Trophoblast cell (in vitro differentiated cells and primary cell): ENCODE measurements at regions not wholly inside any gene's neighbourhood (a gene's known extent, or its start where the extent isn't known, plus 50 kb on each side); places are given as distances from the start of the nearest gene placed in this dataset.

Experiments used
- DNase-seq, 2 donors: peaks; one replicate each; pipeline ENCODE4 v3.0.0-alpha.2; 2016
- H2AFZ ChIP-seq: 2 replicates; pipeline ENCODE4 v1.6.1; 2013; ENCODE audit warnings: low read length, moderate library complexity, mild to moderate bottlenecking; ENCODE audit not compliant: insufficient read depth, poor library complexity
- H2AK5ac ChIP-seq: 2 replicates; pipeline ENCODE4 v1.6.1; 2013; ENCODE audit warnings: mild to moderate bottlenecking, low read length
- H2BK120ac ChIP-seq: 2 replicates; pipeline ENCODE4 v1.6.1; 2013; ENCODE audit warnings: low read length, mild to moderate bottlenecking, moderate library complexity; ENCODE audit not compliant: insufficient read depth, poor library complexity
- H2BK12ac ChIP-seq: 2 replicates; pipeline ENCODE4 v1.6.1; 2013; ENCODE audit warnings: mild to moderate bottlenecking, low read length, moderate library complexity
- H2BK5ac ChIP-seq: 2 replicates; pipeline ENCODE4 v1.6.1; 2013; ENCODE audit warnings: low read length, low read depth, moderate library complexity, mild to moderate bottlenecking; ENCODE audit not compliant: poor library complexity
- H3K14ac ChIP-seq: 2 replicates; pipeline ENCODE4 v1.6.1; 2013; ENCODE audit warnings: mild to moderate bottlenecking, low read length
- H3K18ac ChIP-seq: 2 replicates; pipeline ENCODE4 v1.6.1; 2013; ENCODE audit warnings: mild to moderate bottlenecking, low read length
- H3K23ac ChIP-seq: 2 replicates; pipeline ENCODE4 v1.6.1; 2013; ENCODE audit warnings: low read length
- H3K27ac ChIP-seq: 2 replicates; pipeline ENCODE4 v1.5.1; 2013; ENCODE audit warnings: low read depth, mild to moderate bottlenecking, inconsistent platforms, low read length, moderate library complexity
- H3K27me3 ChIP-seq: 2 replicates; pipeline ENCODE4 v1.6.1; 2013; ENCODE audit warnings: inconsistent platforms, mild to moderate bottlenecking, low read length, moderate library complexity; ENCODE audit not compliant: insufficient read depth
- H3K36me3 ChIP-seq, 2 experiments: 1 replicate in 1 of 2; 2 replicates in 1 of 2; pipeline ENCODE4 v1.6.1; 2013; ENCODE audit warnings: low read length in 2 of 2, mild to moderate bottlenecking in 2 of 2, moderate library complexity in 1 of 2; ENCODE audit not compliant: insufficient read depth in 2 of 2, control insufficient read depth in 1 of 2
- H3K4ac ChIP-seq: 2 replicates; pipeline ENCODE4 v1.6.1; 2013; ENCODE audit warnings: low read depth, mild to moderate bottlenecking, low read length, moderate library complexity
- H3K4me1 ChIP-seq, 2 experiments: 1 replicate in 1 of 2; 2 replicates in 1 of 2; pipeline ENCODE4 v1.6.1; 2013; ENCODE audit warnings: low read length in 2 of 2, mild to moderate bottlenecking in 2 of 2, moderate library complexity in 1 of 2; ENCODE audit not compliant: insufficient read depth in 2 of 2, control insufficient read depth in 1 of 2
- H3K4me2 ChIP-seq: 2 replicates; pipeline ENCODE4 v1.6.1; 2013; ENCODE audit warnings: inconsistent platforms, mild to moderate bottlenecking, low read length, moderate library complexity
- H3K4me3 ChIP-seq: 2 replicates; pipeline ENCODE4 v1.5.1; 2013; ENCODE audit warnings: mild to moderate bottlenecking, low read depth, low read length, inconsistent platforms
- H3K79me1 ChIP-seq: one replicate; pipeline ENCODE4 v1.6.1; 2013; ENCODE audit warnings: low read length
- H3K79me2 ChIP-seq: 2 replicates; pipeline ENCODE4 v1.6.1; 2013; ENCODE audit warnings: low read length, mild to moderate bottlenecking; ENCODE audit not compliant: control insufficient read depth, insufficient read depth, poor library complexity
- H3K9ac ChIP-seq: 2 replicates; pipeline ENCODE4 v1.6.1; 2013; ENCODE audit warnings: mild to moderate bottlenecking, low read length
- H3K9me3 ChIP-seq: 2 replicates; pipeline ENCODE4 v1.6.1; 2013; ENCODE audit warnings: low read depth, mild to moderate bottlenecking, control low read depth, inconsistent platforms, low read length; ENCODE audit not compliant: insufficient read depth
- H4K12ac ChIP-seq: 2 replicates; pipeline ENCODE4 v1.6.1; 2013; ENCODE audit warnings: low read depth, mild to moderate bottlenecking, low read length, moderate library complexity
- H4K8ac ChIP-seq: 2 replicates; pipeline ENCODE4 v1.6.1; 2013; ENCODE audit warnings: low read depth, mild to moderate bottlenecking, low read length, moderate library complexity
- H4K91ac ChIP-seq: one replicate; pipeline ENCODE4 v1.6.1; 2013; ENCODE audit warnings: low read depth, mild to moderate bottlenecking, low read length, moderate library complexity
- WGBS: extraction: QIAGEN DNeasy Blood & Tissue Kit; methylation state at CpG from one replicate; pipeline ENCODE4 v1.1.7; 2013; ENCODE audit warnings: missing lambda C conversion rate; ENCODE audit not compliant: insufficient read length, insufficient coverage; ENCODE audit errors: extremely low coverage; 5-methylcytosine and 5-hydroxymethylcytosine counted together

- Histone ChIP-seq H3K4me2 (no peak overlapping the region), H3K18ac (no peak overlapping the region), H2BK5ac (no peak overlapping the region), H3K27me3 (no peaks in the 10 kb centered on the region), H4K12ac (no peak overlapping the region), H2BK120ac (no peak overlapping the region), H3K36me3 (no peaks in the 10 kb centered on the region), H2BK12ac (no peak overlapping the region), H3K9me3 (no peaks in the 10 kb centered on the region), H4K8ac (no peak overlapping the region), H3K9ac (no peak overlapping the region), H3K4ac (no peak overlapping the region), H3K14ac (no peak overlapping the region), H2AK5ac (no peak overlapping the region), H3K79me1 (no peaks in the 10 kb centered on the region), H3K4me1 (no peaks in the 10 kb centered on the region), H2AFZ (no peak overlapping the region), H4K91ac (no peak overlapping the region), H3K79me2 (no peaks in the 10 kb centered on the region), H3K27ac (no peak overlapping the region), H3K23ac (no peak overlapping the region), H3K4me3 (no peak overlapping the region)
- DNase-seq = no peak
- no CpG with 5 or more reads among the region's 5 CpGs for WGBS
Observed at GRCh38 chr6:147105786-147106185, 98.4 kb upstream of the STXBP5 start.

GRCh38 chr6:147106759-147107401, 97.3 kb upstream of the STXBP5 start:
- Histone ChIP-seq H3K9ac (no peak overlapping the region), H2BK120ac (no peak overlapping the region), H4K91ac (no peak overlapping the region), H3K4ac (no peak overlapping the region), H3K79me2 (no peaks in the 10 kb centered on the region), H2AK5ac (no peak overlapping the region), H3K27me3 (no peaks in the 10 kb centered on the region), H3K18ac (no peak overlapping the region), H3K4me1 (no peaks in the 10 kb centered on the region), H4K8ac (no peak overlapping the region), H2BK12ac (no peak overlapping the region), H3K4me2 (no peak overlapping the region), H3K4me3 (no peak overlapping the region), H3K36me3 (no peaks in the 10 kb centered on the region), H3K9me3 (no peaks in the 10 kb centered on the region), H3K14ac (no peak overlapping the region), H2BK5ac (no peak overlapping the region), H3K79me1 (no peaks in the 10 kb centered on the region), H3K27ac (no peak overlapping the region), H4K12ac (no peak overlapping the region), H2AFZ (no peak overlapping the region), H3K23ac (no peak overlapping the region)
- WGBS = no CpG with 5 or more reads among the region's 7 CpGs
- DNase-seq = peak in 1 of 2 donors; percentile 11

GRCh38 chr6:147108259-147108910, 95.8 kb upstream of the STXBP5 start:
- no peak for DNase-seq
- H3K4me3 ChIP-seq = no peak overlapping the region
- no peaks in the 10 kb centered on the region for H3K27me3 ChIP-seq
- no peak overlapping the region for H2BK12ac ChIP-seq
- no peak overlapping the region for H3K14ac ChIP-seq
- no peaks in the 10 kb centered on the region for H3K79me2 ChIP-seq
- H3K23ac ChIP-seq = no peak overlapping the region
- H4K12ac ChIP-seq = no peak overlapping the region
- H3K4me2 ChIP-seq = no peak overlapping the region
- H3K27ac ChIP-seq = no peak overlapping the region
- no peak overlapping the region for H2AK5ac ChIP-seq
- no peak overlapping the region for H2AFZ ChIP-seq
- H4K91ac ChIP-seq = no peak overlapping the region
- WGBS = no CpG with 5 or more reads among the region's 2 CpGs
- H3K9me3 ChIP-seq = no peaks in the 10 kb centered on the region
- H3K36me3 ChIP-seq = no peaks in the 10 kb centered on the region
- no peaks in the 10 kb centered on the region for H3K4me1 ChIP-seq
- H3K18ac ChIP-seq = no peak overlapping the region
- H4K8ac ChIP-seq = no peak overlapping the region
- no peak overlapping the region for H3K9ac ChIP-seq
- H2BK120ac ChIP-seq = no peak overlapping the region
- H3K4ac ChIP-seq = no peak overlapping the region
- H3K79me1 ChIP-seq = no peaks in the 10 kb centered on the region
- no peak overlapping the region for H2BK5ac ChIP-seq

GRCh38 chr6:147109707-147110106, 94.5 kb upstream of the STXBP5 start:
- Histone ChIP-seq H3K36me3 (no peaks in the 10 kb centered on the region), H3K79me2 (no peaks in the 10 kb centered on the region), H3K9me3 (no peaks in the 10 kb centered on the region), H2AFZ (no peak overlapping the region), H2AK5ac (no peak overlapping the region), H3K4ac (no peak overlapping the region), H4K8ac (no peak overlapping the region), H3K9ac (no peak overlapping the region), H2BK5ac (no peak overlapping the region), H2BK120ac (no peak overlapping the region), H4K91ac (no peak overlapping the region), H3K14ac (no peak overlapping the region), H3K4me1 (no peaks in the 10 kb centered on the region), H4K12ac (no peak overlapping the region), H2BK12ac (no peak overlapping the region), H3K27ac (no peak overlapping the region), H3K18ac (no peak overlapping the region), H3K79me1 (no peaks in the 10 kb centered on the region), H3K4me3 (no peak overlapping the region), H3K27me3 (no peaks in the 10 kb centered on the region), H3K23ac (no peak overlapping the region), H3K4me2 (no peak overlapping the region)
- DNase-seq = no peak
- WGBS = no CpG with 5 or more reads among the region's 4 CpGs
